ENCODE measurements at regions not wholly inside any gene's neighbourhood (a gene's known extent, or its start where the extent isn't known, plus 50 kb on each side); places are given as distances from the start of the nearest gene placed in this dataset.

DNA sequence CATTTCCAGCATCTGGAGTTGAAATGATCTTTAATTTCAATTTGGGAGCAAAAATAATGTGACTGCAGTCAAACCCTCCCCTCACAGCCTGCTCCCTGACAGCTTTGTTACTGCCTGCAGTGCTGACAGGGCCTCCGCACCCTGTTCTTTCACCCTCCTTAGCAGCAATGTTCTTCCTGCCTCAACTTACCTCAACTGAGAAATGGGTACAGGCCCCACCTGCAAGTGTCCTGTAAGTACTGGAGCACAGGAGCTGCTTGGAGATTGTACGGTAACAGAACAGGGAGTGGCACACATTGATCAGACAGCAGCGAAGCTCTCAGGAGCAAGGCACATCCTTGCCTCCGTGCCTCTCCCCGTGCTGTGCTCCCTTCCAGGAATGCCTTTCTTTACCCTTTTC is 131.3 kb downstream of the CHST1 start:
- TF ChIP-seq POLR2AphosphoS5 (IDR thresholded peaks at IDR 0.05; ENCODE audit: low read depth, low read length) (no peak), POLR2A (IDR thresholded peaks at IDR 0.05; ENCODE audit: low read depth, low read length) (no peak)

Measured in GM12892 (cell line).